ENCODE measurements at regions not wholly inside any gene's neighbourhood (a gene's known extent, or its start where the extent isn't known, plus 50 kb on each side); places are given as distances from the start of the nearest gene placed in this dataset.
A peak's percentile ranks its signal among the peaks of the same experiment; 100 is the strongest.
"Not testable (repeated sequence)": the region's sequence is repeated elsewhere in the genome, so short reads cannot be mapped to it uniquely, and the experiment has no call there.

DNA sequence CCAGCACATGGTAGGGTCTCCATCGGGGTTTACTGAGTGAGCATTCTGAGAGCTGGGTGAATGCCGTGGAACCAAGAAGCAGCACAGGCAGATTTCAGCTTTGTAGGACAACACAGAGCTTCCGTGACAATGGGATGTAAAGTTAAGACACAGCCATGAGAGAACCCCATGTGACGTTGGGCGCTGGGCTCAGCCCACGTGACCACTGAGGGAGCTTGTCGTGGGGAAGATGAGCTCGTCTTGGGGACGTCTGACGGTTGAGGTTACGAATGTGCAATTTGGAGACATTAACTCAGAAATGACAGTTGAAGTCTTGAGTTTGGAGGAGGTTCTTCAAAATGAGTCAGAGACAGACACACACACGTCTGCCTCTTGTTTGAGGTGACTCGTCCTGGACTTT is 51.5 kb upstream of the MUC20 start:
- not testable (repeated sequence) for DNase-seq (ENCODE audit: low read depth)

DNA sequence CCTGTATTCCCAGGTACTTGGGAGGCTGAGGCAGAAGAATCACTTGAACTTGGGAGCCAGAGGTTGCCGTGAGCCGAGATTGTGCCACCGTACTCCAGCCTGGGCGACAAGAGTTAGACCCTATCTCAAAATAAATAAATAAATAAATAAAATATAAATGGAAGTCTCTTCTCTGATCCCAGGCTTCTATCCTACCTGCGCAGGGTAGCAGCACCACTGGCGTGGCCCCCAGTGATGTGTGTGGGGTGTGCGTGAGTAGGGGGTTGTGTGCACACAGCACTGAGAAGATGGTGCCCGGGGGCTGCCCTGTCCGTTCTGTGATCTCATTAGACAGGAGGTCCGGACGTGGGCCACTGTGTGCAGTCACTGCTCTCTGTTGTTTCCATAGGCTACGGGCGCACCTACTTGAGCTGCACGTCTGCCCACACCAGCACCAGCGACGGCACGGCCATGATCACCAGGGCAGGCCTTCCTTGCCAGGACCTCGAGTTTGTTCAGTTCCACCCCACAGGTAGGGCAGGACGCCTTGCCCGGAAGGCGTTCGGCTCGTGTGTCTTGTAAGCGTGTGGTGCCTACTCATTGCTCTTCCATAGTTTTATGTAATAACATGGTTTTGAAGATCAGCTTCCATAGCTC is 52.5 kb upstream of the MUC20 start:
- not testable (repeated sequence) for DNase-seq (ENCODE audit: low read depth)

DNA sequence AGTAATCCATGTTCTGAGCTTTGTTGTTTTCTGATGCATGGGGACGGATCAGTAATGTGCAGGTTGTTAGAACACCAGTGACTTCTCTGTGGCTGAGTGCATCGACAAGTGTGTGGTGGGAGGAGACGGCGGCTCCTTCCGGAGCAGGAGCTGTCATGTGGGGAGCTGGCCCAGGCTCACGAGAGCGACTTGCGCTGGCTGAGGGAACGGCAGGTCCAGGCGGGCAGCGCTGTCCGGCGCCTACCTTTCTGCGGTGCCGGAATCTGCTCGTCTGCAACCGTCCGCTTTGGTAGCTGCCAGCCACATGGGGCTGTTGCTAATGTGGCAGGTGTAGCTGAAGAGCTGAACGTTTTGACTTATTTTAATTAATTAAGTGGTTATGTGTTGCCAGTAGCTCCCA is 55.5 kb upstream of the MUC20 start:
- not testable (repeated sequence) for DNase-seq (ENCODE audit: low read depth)

DNA sequence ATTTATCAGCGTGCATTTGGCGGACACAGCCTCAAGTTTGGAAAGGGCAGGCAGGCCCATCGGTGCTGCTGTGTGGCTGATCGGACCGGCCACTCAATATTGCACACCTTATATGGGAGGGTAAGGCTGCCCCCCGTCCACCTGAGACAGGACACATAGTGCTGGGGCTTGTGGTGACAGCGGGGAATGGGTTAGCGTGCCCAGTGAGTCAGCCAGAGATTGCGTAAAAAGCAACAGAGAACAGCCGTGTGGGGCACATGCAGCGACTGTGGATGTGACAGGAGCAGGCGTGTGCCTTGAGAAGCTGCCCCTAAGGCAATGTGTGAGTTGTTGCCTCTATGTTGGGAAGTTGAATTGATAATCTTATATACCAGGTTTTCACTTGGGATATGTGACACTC is 56.6 kb upstream of the MUC20 start:
- not testable (repeated sequence) for DNase-seq (ENCODE audit: low read depth)

DNA sequence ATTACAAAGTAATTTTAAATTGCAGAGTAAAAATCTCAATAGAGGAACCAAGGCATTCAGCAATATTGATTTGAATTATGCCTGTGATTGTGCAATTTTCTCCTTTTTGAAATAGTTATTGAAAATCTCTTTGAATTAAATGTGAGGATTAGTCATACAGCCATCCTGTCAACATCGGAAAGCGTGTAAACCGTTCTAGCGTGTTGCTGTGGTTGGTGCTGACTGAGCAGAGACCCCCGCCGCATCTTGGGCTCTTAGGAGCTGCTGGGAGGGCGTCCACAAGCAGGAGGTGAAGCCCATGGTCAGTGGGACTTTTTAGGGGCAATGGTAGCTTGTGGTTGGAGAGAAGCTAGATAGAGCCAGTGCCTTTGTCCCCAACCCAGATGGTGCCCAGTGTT is 61.6 kb upstream of the MUC20 start:
- not testable (repeated sequence) for DNase-seq (ENCODE audit: low read depth)

DNA sequence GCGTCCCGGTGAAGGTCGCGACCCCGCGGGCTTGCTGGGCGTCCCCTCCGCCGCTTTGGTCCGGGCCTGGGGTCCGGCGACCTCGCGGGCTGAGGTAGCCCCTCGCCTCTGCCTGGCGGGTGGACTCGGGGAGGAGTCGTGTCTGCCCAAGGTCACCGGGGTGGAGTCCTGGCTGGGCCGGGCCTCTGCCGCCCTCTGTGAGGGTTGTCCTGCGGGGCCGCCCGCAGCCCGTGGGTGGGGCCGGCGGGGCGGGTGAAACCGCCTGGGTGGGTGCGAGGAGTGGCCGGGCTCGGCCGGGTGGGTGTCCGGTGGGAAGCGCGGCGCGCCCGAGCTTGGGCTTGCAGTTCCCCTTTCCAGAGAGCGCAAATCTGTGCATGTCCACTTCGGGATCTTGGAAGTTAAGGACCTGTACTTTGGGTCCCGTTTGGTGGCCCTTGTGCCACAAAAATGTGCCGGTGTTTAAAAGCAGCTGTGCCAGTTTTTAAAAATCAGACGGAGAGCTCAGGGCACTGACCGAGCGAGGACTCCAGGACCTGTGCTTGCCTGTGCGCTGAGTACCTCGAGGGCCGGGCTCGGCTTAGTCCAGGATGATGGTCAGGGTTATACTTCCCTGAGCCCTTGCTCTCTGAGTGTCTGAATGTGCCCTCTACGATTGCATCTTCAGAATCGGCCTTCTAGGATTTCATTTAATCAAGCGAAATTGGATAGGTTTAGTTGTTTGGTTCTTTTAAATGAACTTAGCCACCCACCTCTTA is 62.2 kb upstream of the MUC20 start:
- DNase-seq (ENCODE audit: low read depth): not testable (repeated sequence)

DNA sequence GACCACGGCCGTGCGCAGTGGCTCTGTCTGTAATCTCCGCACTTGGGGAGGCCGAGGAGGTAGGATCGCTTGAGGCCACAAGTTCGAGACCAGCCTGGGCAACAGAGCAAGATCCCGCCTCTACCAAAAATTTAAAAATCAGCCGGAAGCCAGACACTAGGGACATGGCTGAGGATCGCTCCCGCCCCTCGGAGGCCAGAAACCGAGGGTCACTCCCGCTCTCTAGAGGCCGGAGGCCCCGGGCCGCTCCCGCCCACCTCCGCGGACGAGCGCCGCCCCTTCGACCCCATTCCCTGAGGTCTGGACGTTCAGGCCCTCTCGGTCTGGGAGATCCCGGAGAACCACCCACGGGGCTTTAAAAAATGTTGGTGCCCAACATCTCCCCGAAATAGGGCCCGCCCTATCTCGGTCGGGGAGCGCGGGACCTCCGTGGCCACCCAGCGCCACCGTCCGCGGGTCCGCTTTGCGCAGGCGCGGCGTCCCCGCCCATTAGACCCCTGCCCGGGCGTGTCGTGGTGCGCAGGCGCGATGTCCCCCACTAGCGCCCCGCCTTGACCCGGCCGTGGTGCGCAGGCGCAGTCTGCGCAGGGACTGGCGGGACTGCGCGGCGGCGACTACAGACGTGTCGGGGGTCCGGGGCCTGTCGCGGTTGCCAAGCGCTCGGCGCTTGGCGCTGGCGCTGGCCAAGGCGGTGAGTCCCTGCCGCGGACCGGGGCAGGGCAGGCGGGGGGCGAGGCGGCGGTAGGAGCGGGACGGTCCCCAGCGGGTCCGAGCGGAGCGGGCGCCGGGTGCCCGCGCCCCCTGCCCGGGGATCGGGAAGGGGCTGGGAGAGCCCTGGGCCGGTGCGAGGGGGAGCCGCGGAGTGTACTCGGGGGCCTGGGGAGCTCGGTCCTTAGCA is 63.1 kb upstream of the MUC20 start:
- DNase-seq (ENCODE audit: low read depth): peak; percentile 31

DNA sequence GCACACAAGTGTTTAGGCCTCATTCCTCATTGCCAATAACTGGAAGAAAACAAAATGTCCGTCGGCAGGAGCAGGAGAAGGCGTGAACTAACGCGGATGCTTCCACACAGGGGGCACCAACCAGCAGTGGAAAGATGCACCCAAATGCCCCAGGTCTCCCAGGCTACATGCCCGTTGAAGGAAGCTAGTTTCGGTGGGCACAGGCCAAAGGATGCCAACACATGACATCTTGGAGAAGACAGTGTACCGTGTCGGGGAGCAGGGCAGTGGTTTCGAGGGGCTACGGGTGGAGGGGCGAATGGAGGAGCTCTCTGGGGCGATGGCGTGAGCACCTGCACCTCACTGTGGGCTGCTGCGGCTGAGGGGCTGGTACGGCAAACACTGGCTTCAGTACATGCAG is 64.7 kb upstream of the MUC20 start:
- not testable (repeated sequence) for DNase-seq (ENCODE audit: low read depth)

DNA sequence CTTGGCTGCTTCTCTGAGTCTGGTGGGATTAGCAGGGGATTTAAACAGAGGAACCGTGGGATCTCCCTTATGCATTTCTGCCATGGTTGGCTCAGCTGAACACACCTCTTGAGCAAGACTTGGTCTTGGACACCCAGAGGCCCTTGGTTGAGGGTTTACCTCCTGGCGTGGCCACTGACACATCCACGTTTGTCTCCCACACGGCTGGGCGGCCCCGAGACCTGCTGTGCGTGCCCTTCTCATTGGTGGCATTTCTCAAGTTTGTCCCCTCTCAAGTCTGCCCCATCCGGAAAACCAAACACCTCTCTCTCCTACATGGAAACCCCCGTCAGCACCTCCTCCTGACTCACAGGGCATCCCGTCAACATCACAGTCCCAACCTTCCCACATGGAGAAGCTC is 66.0 kb upstream of the MUC20 start:
- DNase-seq (ENCODE audit: low read depth): not testable (repeated sequence)

DNA sequence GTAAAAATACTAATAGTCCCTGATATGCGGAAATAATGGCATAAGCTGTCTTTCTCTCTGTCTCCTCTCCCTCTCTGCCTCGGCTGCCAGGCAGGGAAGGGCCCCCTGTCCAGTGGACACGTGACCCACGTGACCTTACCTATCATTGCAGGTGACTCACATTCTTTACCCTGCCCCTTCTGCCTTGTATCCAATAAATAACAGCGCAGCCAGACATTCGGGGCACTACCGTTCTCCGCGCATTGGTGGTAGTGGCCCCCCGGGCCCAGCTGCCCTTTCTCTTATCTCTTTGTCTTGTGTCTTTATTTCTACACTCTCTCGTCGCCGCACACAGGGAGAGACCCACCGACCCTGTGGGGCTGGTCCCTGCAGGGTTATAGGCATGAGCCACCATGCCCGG is 66.6 kb upstream of the MUC20 start:
- DNase-seq (ENCODE audit: low read depth): not testable (repeated sequence)

DNA sequence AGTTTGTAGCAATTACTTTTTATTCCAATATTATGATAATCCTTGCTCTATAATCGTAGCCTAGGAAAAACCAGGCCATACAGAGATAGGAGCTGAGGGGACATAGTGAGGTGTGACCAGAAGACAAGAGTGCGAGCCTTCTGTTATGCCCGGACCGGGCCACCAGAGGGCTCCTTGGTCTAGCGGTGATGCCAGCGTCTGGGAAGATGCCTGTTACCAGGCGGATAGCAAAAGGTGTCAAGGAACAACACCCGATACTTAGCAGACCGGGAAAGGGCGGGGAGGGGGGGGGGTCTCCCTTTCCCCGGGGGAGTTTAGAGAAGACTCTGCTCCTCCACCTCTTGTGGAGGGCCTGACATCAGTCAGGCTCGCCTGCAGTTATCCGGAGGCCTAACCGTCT is 67.1 kb upstream of the MUC20 start:
- DNase-seq (ENCODE audit: low read depth): not testable (repeated sequence)

DNA sequence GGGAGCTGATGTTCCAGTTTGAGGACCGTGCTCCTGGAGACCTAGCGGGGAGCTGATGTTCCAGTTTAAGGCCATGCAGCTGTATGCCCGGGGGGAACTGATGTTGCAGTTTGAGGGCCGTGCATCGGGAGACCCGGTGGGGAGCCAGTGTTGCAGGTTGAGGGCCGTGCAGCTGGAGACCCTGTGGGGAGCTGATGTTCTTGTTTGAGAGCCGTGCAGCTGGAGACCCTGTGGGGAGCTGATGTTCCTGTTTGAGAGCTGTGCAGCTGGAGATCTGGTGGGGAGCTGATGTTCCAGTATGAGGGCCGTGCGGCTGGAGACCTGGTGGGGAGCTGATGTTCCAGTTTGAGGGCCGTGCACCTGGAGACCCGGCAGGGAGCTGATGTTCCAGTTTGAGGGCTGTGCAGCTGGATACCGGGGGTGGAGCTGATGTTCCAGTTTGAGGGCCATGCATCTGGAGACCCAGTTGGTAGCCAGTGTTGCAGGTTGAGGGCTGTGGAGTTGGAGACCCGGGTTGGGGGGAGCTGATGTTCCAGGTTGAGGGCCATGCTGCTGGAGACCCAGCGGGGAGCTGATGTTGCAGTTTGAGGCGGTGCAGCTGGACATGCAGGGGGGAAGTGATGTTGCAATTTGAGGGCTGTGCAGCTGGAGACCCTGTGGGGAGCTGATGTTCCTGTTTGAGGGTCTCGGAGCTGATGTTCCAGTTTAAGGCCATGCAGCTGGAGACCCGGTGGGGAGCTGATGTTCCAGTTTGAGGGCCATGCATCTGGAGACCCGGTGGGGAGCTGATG is 64.4 kb upstream of the APOD start:
- DNase-seq (ENCODE audit: low read depth): not testable (repeated sequence)

DNA sequence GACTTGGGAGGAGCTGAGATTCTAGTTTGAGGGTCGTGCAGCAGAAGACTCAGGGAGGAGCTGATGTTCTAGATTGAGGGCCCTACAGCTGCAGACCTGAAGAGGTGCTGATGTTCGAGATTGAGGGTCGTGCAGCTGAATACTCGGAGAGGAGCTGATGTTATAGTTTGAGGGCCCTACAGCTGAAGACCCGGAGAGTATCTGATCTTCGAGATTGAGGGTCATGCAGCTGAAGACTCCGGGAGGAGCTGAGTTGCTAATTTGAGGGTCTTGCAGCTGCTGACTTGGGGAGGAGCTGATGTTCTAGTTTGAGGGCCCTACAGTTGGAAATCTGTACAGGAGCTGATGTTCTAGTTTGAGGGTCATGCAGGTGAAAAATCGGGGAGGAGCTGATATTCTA is 62.1 kb upstream of the APOD start:
- not testable (repeated sequence) for DNase-seq (ENCODE audit: low read depth)

DNA sequence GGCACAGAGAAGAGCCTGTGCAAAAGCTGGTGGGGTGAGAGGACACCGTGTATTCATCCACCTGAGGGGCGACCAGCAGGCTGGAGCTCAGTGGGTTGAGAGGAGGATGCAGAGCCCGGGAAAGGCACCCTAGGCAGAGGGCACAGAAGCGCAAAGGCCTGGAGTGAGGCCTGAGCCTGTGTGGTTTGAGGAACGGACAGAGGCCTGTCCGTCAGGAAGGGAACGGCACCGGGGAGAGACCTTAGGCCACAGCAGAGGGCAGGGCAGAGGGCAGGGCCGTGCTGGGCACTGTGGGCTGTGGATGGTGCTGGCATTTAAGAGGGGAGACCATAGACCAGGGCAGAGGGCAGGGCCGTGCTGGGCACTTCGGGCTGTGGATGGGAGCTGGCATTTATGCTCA is 59.5 kb upstream of the APOD start:
- DNase-seq (ENCODE audit: low read depth): not testable (repeated sequence)

DNA sequence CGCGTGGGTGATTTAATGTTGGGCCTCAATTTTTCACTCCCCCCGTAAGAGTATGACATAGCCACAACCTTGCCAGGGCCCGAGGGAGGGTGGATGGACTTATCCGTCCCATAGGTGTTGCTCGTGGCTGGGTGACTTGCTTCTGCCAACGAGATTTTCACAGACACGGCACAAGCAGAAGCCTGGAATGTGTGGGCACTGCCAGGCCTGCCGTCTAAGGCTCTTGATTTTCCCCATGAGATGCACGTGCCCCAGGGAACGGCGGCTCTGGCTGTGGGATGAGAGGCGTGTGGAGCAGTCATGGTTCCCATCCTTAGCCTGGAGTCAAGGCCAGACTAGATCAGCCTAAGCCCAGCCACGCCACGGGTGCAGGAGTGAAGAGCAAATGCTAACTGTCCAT is 58.6 kb upstream of the APOD start:
- not testable (repeated sequence) for DNase-seq (ENCODE audit: low read depth)

DNA sequence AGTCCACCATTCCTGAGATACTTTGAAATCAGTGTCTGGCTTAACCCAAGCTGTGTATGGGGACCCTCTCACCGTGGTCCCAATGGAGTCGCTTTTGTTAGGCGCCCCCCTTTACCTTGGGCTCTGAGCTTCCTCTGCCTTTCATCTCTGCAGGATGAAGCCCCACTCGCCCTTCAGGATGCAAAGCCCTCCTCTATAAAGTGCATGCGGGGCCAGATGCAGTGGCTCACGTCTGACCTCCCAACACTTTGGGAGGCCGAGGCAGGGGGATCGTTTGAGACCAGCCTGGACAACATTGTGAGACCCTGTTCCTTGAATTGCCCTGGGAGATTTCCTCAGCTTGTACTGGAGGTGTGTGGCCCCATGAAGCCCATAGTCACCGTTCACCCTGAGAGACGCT is 54.7 kb upstream of the APOD start:
- not testable (repeated sequence) for DNase-seq (ENCODE audit: low read depth)

DNA sequence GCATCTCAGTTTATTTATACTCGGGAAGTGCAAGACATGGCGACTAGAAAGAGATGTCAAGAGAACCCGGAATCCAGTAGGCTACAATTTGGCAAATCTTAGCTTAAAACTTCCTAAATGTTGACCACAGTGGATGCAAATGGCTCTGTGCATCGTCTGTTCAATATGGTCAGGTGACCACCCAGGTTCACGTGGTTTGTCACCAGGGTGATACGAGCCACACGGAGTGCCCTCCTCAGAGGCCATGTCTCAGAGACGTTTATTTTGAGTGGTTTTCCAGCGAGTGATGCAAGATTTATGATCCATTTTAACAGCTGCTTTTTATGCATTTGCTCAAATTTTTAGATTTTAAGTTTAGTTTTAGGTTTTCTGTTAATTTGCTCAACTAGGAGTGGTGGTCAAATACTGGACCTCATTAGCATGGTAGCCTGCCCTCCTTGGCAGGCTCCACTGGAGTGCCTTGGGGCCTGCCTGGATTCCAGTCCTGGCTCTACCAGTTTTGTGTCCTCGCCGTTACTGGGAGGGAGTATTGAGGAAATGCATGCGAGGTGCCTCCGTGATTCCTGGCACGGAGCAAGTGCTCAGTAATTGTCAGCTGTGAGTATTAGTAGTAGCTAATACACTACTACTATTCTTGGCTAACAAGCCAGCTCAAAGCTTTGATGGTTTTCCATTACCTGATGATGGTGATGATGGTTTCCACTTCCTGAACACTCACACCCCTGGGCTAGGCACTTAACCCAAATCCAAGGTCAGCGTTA is 53.9 kb upstream of the APOD start:
- not testable (repeated sequence) for DNase-seq (ENCODE audit: low read depth)

DNA sequence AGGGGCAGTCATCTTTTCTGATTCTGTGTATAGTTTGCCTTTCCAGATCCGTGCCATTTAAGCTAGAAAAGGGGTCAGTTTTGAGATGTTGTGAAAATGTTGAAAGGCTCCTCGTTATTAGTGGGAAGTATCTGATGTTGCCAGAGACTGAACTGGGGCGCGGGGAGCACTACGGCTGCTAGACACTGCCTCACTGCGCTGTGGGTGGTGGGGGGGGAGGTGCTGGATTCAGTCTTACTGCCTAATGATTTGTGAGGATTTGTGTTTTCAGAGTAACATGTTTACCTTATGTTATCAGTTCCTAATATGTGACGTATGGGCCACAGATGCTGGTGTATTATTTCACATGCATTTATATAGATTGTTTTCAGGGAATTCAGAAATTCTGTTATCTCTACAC is 53.3 kb upstream of the APOD start:
- not testable (repeated sequence) for DNase-seq (ENCODE audit: low read depth)

DNA sequence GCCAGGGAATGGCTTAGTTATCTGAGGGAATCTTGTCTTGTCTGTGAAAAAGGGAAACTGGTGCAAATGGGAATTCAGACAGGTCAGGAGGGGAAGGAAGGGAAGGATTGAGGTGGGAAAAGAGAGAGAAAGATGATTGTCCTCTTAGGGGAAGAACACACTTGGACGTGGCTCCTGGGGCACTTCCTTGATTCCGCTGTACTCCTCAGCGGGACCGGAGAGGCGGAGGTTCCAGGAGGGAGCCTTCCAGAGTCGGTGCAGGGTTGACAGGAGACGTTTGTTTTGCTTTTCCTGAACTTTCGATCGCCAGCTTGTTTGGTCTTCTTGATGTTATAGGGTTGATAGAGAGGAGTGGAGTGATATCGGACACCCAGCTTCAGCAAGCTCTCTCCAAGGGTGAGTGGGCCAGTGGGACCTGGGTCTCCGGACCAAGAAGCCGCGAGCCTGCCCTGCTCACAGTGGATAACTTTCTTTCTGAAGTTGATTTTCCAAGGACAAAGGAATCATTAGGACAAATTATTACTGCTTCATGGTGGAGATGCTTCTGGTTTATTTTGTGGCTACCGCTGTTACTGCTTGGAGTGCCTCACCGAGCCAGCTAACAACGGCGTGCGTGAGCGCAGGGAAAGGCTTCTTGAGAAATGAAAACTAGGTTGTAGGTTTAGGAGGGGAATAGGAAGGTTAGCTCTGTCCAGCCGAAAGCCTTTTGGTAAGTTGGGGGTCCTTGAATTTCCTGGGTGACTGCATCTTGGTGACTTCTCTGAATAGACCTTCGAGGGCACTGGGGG is 52.4 kb upstream of the APOD start:
- DNase-seq (ENCODE audit: low read depth): not testable (repeated sequence)

DNA sequence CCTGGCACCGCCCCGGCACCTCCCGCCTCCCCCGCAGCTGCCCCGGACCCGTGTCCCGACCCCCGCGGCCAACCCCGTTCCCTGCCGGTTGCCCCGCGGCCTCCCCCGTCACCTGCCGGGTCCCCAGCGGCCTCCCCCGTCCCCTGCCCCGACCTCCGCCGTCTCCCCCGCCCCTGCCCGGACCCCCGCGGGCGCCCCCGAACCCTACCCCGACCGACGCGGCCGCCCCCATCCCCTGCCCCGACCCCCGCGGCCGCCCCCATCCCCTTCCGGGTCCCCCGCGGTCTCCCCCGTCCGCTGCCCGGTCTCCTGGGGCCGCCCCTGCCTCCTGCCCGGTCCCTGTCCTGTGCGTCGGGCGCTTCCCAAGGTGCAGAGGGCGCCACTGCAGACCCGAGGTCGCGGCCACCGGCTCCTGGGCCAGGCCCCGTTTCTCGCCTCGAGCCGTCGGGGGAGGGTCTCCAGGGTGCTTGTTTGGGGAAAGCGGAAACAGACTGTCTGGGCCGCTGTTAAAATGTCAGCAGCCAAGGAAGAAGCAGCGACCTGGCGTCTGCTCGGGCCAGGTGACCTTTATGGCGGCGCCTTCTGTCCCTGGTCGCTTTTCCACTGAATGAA is 51.6 kb upstream of the APOD start:
- DNase-seq (ENCODE audit: low read depth): not testable (repeated sequence)
